ENCODE measurements at regions not wholly inside any gene's neighbourhood (a gene's known extent, or its start where the extent isn't known, plus 50 kb on each side); places are given as distances from the start of the nearest gene placed in this dataset.

DNA sequence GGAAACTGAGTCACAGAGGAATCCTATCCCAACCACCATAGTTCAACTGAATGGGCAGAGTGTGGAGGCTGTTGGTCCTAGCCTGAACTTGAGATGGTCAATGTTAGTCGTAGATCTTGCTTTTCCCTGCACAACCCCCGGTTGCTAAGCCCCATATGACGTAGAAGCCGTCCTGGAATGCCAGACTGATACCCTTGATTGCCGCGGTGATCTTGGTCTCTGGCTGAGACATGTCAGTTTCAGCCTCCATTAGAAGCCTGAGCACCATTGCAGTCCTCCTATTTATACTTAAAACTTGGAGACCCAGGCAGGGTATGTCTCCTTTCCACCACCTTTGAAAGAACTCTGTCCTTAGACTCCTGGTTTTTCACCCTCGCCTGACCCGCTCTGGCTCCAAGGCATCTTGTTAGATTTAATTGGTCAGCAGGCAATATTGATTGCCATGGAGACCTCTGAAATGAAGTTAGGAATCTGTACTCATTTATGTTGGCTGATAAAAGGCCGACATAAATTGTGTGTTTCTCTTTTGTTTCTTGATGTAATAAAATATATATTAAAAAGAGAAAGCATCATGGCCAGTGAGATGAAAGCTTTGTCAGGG is 53.4 kb downstream of the RPLP1 start:
- Histone ChIP-seq H3K27ac (no peak overlapping the region), H3K27me3 (no peaks in the 10 kb centered on the region), H3K9me3 (no peaks in the 10 kb centered on the region), H3K4me3 (no peak overlapping the region), H3K36me3 (no peaks in the 10 kb centered on the region), H3K4me1 (no peaks in the 10 kb centered on the region)
- TF ChIP-seq, protein P1, sequence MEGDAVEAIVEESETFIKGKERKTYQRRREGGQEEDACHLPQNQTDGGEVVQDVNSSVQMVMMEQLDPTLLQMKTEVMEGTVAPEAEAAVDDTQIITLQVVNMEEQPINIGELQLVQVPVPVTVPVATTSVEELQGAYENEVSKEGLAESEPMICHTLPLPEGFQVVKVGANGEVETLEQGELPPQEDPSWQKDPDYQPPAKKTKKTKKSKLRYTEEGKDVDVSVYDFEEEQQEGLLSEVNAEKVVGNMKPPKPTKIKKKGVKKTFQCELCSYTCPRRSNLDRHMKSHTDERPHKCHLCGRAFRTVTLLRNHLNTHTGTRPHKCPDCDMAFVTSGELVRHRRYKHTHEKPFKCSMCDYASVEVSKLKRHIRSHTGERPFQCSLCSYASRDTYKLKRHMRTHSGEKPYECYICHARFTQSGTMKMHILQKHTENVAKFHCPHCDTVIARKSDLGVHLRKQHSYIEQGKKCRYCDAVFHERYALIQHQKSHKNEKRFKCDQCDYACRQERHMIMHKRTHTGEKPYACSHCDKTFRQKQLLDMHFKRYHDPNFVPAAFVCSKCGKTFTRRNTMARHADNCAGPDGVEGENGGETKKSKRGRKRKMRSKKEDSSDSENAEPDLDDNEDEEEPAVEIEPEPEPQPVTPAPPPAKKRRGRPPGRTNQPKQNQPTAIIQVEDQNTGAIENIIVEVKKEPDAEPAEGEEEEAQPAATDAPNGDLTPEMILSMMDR (IDR thresholded peaks at IDR 0.05) = no peak
- DNase-seq (ENCODE audit: low spot score in 2 of 2) = peak in 1 of 2 donors; percentile 33
- intact Hi-C loops (cut with DNase I) = no loop called here

DNA sequence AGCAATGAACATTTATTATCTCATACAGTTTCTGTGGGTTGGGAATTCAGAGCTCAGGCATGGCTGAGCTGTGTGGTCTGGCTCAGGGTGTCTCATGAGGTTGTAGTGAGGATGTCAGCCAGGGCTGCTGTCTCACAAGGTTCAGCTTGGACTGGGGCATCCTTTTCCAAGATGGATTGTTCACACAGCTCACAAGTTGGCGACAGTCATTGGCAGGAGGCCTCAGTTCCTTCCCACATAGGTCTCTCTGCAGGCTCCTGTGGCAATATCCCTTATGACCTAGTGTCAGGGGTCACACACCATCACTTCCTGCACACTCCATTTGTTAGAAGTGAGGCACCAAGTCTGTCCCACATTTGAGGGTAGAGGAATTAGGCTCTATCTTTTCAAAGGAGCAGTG is 56.0 kb downstream of the RPLP1 start:
- no peak overlapping the region for H3K4me3 ChIP-seq
- no peaks in the 10 kb centered on the region for H3K27me3 ChIP-seq
- H3K9me3 ChIP-seq = no peaks in the 10 kb centered on the region
- peak in 1 of 2 donors; percentile 34 for DNase-seq (ENCODE audit: low spot score in 2 of 2)
- intact Hi-C loops (cut with DNase I) = no loop called here
- no peaks in the 10 kb centered on the region for H3K36me3 ChIP-seq
- H3K4me1 ChIP-seq = no peaks in the 10 kb centered on the region
- H3K27ac ChIP-seq = no peak overlapping the region
- TF ChIP-seq, protein P1 (IDR thresholded peaks at IDR 0.05) = no peak

DNA sequence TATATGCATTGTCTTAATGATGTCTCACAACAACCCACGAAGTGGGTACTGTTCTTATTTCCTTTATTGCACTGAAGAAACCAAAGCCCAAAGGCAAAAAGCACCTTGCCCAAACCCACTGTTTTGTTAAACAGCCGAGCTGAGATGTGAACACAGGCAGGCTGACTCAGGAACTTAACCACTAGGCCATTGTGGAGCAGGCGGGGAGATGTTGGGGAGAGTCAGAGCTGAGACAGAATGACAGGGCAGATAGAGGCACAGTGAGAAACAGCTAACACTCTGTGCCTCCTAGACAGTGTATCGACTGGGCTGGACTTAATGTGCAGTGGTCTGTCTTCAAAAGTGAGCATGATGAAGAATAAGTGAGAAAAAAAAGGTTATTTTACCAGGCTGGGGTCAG is 56.5 kb downstream of the RPLP1 start:
- TF ChIP-seq, protein P1 (IDR thresholded peaks at IDR 0.05) = no peak
- H3K36me3 ChIP-seq = no peaks in the 10 kb centered on the region
- intact Hi-C loops (cut with DNase I) = no loop called here
- H3K27me3 ChIP-seq = no peaks in the 10 kb centered on the region
- DNase-seq (ENCODE audit: low spot score in 2 of 2) = peak in 1 of 2 donors; percentile 52
- no peak overlapping the region for H3K27ac ChIP-seq
- H3K4me1 ChIP-seq = no peaks in the 10 kb centered on the region
- no peaks in the 10 kb centered on the region for H3K9me3 ChIP-seq
- H3K4me3 ChIP-seq = no peak overlapping the region

DNA sequence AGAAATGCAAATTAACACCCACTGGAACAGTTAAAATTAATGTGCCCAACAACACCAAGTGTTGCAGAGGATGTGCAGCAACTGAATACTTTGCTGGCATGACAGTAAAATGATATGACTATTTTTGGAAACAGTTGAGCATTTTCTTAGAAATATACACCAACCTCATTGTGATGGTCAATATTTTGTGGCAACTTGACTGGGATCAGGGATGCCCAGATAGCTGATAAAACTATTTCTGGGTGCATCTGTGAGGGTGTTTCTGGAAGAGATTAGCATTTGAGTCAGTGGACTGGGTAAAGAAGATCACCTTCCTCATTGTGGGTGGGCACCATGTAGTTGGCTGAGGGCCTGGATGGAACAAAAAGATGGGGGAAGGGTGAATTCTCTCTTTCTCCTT is 57.9 kb downstream of the RPLP1 start:
- intact Hi-C loops (cut with DNase I) = no loop called here
- no peaks in the 10 kb centered on the region for H3K9me3 ChIP-seq
- H3K4me1 ChIP-seq = no peaks in the 10 kb centered on the region
- peak in 1 of 2 donors; percentile 11 for DNase-seq (ENCODE audit: low spot score in 2 of 2)
- no peak overlapping the region for H3K4me3 ChIP-seq
- no peak overlapping the region for H3K27ac ChIP-seq
- H3K36me3 ChIP-seq = no peaks in the 10 kb centered on the region
- H3K27me3 ChIP-seq = no peaks in the 10 kb centered on the region
- TF ChIP-seq, protein P1 (IDR thresholded peaks at IDR 0.05) = no peak

DNA sequence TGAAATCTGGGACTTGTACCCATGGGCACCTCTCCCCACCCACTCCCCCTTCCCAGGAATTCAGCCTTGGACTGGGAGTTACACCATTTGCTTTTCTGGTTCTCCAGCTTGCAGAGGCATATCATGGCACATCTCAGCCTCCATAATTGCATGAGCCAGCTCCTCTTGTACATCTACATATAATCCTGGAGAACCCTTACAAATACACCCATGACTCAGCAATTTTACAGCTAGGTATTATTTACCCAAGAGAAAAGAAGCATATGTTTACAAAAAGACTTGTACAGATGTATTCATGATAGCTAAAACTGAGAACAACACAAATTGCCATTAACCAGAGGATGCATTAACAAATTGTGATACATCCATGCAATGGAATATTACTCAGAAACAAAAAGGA is 58.4 kb downstream of the RPLP1 start:
- DNase-seq (ENCODE audit: low spot score in 2 of 2) = peak in 1 of 2 donors; percentile 4
- Histone ChIP-seq H3K4me1 (no peaks in the 10 kb centered on the region), H3K27me3 (no peaks in the 10 kb centered on the region), H3K27ac (no peak overlapping the region), H3K9me3 (no peaks in the 10 kb centered on the region), H3K4me3 (no peak overlapping the region), H3K36me3 (no peaks in the 10 kb centered on the region)
- TF ChIP-seq, protein P1 (IDR thresholded peaks at IDR 0.05) = no peak
- intact Hi-C loops (cut with DNase I) = no loop called here
